Mesenteric fat pad (tissue), 1 donor: ENCODE measurements at regions not wholly inside any gene's neighbourhood (a gene's known extent, or its start where the extent isn't known, plus 50 kb on each side); places are given as distances from the start of the nearest gene placed in this dataset.

Experiments
- DNase-seq: peaks from one replicate; pipeline ENCODE4 v3.0.0-alpha.2; 2020; ENCODE audit warnings: low spot score
- donor health status: DM: yes; HTN: yes; CAD: no.

DNA sequence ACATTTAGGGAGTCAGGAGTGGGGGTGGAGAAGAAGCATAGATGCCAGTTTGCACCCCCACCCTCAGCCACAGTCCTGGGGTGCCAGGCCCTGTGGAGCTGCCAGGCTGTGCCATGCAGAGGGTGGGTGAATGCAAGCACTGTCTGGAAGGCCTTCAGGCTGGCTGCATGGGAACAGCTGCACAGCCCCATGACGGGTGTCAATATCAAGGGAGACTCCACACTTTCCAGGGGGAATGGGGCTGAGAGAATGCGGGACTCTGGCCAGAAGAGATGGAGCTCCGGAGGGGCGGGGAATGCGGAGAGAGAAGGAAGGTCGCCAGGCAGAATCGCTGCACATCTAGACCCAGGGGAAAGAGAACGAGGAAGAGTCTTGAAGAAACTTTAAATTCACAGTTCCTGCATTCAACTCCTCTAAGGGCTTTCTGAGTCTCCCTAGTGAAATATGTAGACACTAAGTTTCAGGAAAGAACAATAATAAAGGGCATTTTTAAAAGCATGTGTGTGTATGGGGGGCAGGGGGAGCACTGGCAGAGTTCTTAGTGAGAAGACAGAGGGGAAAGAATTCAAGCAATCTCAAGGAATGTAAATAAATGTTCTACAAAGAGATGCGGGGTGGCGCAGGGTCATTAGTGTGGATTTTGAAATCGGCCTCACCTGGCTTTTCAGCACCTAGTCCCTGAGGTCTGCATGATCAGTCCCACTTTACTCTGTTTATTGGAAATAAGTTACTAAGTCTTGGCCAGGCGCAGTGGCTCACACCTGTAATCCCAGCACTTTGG is 59.1 kb downstream of the BOD1 start:
- DNase-seq, result no peak

DNA sequence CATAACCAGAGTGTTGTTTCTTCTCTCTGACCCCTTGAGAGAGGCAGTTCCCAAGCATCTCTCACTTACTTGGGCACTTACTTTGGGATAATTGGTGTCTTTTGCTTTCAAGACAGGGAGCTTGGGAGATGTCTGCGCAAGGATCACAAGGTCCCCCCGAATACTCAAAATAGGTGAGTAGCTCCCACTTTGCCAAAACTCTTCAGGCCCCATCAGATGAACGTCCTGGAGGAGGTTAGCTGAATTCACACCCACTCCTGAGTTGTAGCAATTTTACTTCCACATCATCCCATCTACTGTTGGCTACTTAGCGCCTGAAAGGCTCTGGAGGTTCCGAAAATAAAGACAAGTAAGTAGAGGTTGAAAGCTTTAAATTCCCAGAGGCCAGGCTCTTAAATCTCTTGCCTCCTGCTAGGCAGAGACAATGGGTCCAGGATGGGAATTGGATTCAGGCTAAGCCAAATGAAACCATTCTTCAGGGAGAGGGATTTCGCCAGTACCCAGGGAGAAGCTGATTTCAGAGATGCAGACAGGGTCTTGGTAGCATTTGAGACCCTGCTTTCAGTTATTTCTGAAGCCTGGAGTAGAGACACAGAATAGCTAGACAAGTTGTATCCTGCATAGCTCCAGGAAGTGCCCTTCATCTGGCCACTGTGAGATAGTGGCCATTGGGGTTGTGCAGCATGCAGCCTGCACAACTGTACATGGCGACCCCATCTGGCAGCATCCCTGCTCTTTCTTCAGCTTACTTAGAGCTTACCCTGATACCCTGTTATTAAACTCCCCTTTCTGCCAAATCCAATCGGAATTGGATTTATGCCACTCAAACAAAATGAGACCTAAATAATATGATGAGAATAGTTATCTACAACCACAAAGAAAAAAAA is 60.1 kb downstream of the BOD1 start:
- DNase-seq, result no peak

DNA sequence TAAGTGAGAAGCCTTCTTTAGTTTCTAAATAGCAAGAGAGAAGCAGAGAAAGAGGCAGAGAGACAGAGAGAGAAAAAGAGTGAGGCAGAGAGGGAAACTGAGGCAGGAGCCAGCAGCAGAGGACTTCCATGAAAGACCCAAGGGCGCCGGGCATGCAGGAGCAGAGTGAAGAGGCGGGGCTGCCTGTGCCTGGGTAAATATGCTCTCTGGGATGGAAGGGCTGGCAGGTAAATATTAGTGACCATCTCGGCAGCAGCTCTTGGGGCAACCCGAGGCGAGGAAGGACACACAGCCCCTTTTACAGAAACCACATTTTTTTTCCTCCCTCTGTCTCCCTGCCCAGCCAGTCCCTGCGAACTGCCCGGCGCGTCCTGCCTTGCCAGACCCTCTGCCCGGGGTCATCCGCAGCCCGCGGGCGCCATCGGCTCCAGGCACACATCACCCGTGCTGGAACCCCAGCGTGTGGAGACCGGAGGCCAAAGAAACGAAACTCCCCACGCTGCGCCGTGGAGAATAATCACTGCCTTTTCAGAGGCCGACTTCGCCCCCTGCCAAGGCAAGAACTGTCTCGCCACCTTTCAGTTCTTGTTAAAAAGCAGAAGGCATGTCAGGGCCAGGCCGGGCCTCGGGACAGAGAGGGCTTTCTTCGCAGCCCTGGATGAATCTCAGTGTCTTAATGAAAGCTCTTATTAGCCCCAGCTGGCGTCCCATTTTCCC is 61.3 kb downstream of the BOD1 start:
- DNase-seq, result no peak

DNA sequence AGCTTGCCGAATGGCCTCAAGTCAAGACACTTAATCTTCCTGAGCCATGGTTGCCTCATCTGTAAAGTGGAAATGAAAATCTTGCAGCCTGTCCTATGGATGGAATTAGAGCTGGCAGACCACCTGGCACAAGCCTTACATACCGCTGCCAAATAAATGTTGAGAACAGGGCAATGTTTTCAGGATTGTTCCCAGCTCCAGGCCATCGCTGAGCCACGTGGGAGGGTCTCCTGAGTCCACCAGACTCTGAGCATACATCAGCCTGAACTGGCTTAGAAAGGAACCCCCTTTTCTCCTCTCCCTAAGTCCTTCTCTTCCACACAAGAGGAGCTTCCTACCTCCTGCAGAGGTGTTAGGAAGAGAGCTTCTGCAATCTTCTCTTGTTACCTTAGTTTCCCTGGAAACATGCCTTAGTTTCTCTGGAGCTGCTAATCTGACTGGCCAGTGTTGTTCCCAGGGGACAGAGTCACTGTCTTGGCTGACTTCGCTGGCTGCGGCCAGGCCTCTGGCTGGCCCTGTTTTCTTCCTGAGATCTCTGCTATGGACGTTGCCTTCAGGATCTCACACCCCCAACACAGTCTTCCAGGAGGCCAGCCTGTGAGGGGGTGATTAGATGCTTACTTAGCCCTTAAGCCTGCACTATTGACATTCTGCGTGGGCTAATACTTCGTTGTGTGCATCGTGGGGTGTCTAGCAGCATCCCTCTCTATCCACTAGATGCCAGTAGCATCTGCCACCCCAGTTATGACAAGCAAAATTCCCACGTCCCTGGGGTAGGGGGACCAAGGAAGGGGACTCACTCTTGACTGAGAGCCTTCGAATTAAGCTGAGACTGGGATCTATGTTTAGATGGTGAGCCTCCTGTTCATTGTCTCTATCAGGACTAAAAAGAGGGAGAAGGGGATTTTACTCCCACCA is 62.2 kb downstream of the BOD1 start:
- no peak for DNase-seq

DNA sequence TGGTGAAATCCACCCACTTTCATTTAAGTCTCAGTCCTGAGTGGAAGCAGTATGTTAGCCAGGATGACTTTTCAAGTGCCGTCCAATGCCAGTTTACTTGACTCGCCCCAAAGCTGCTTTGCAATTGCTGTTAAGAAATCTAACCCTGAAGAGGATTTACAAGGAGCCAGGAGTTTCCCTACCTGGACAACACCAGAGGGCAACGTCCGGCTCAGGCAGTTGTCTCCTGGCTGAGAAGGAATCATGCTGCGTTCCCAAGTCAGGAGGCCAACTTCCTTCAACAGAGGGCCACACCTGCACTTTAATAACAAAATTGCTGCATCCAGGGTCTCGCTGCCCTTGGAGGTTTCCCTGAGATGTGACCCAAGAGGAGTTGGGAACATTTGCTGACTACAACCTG is 65.8 kb downstream of the BOD1 start:
- no peak for DNase-seq

DNA sequence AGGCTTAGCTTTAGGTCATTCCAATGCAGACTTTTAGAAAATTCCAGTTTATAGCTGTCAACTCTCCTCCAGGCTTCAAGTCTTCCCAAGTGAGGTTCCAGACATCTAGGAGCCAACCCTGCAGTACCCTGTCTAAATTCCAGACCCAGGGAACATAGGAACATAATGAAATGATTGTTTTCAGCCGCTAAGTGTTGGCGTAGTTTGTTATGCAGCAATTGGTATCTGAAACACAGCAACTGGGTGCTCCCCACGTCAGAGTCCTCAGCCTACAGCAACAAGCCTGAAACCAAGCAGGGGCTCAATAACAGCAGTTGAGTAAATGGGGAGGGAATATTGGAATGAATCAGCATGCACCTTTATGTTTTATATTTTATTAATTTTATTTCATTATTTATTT is 66.8 kb downstream of the BOD1 start:
- no peak for DNase-seq

DNA sequence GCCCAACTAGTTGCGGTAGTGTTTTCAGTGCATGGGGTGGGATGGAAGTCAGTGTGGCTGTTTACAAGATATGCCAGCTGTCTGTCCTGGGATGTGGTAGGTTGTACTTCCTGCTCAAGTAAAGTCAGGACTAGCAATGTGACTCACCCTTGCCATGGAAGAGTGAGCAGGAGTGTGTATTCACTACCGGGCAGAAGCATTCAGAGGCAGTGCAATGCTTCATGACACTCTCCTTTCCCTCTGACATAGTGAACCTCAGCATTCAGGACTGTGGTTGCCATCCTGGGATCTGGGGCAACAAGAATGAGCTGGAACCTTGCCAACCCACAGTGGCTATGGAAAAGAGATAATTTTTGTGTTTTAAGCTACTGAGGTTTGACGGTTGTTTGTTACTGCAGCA is 68.9 kb downstream of the BOD1 start:
- no peak for DNase-seq

DNA sequence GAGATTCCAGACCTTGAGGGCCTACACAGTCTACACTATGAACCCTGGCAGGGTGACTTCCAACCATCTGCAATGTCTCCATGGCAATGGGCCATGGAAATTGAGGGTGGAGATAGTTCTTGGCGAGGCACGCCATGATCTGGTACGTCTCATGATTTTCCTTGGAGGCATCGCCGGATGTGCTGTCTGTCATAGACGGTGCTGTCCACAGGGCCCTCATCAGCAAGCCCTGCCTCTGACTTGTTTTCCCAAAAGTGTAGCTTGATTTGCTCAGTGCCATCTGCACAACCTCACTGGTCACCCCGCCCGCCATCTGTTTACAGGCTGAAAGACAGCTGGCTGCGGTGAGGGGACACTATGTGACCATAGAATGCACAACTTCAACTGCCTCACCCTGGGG is 73.5 kb downstream of the BOD1 start:
- no peak for DNase-seq

DNA sequence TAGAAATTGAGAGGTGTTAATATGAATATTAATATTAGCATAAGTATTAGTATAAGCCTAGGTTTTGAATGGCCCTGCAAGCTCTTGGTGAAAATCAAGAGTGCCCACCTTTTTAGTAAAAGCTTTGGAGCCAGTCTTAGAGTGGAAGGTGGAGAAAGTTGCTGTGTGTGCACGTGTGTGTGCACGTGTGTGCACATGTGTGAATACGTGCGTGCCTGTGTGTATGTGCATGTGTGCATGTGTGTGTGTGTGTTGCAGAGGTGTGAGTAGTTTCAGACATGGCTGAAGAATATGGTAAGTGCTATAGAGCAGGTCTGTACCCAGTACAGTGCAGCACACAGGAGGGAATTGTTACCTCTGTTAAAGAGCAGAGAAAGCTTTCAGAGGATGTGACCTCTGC is 74.3 kb downstream of the BOD1 start:
- no peak for DNase-seq

DNA sequence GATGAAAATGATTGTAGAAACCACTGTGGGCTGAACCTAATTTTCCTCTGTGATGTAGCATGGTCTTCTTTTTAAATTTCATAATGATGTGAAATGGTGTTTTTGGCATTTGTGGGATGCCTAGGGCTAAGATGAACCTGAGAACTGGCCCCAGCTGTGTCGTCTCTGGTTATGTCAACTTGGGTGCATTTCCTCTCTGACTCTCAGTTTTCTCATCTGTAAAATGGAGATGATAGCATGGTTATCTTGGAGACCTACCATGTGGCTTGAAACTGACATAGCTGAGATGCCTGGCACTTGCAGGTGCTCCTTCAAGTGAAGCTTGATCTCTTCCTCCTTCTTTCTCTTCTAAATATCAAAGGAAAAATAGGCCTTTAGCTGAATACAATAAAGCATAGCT is 77.8 kb downstream of the BOD1 start:
- DNase-seq, result no peak

DNA sequence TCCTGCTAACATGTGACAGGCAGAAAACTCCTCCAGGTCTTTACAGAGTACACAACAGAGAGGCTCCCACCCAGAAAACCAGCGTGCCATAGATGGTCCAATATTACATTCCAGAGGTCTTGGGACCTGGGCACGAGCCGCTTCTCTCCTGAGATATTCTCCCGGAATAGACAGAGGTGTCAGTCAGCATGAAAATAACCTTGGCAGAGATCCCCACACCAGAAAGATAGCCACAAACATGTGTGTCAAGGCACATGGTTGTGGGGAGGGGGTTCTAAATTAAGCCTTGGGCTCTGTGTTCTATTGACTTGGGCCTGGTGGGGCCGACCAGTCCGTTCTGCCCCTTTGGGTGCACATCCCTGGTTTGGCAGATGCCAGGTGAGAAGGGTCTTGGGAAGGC is 78.4 kb downstream of the BOD1 start:
- no peak for DNase-seq

DNA sequence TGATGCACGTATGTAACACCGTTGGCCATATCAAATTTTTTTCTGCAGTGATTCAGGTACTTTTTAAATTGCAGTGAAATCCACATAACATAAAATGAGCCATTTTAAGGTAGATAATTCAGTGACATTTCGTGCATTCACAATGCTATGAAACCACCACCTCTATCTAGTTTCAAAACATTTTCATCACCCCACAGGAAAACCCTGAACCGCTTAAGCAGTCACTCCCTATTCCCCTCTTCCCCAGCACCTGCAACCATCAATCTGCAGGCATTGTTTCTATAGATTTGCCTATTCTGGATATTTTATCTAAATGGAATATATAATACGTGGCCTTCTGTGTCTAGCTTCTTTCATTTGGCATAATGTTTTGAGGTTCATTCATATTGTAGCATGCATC is 79.2 kb downstream of the BOD1 start:
- no peak for DNase-seq

DNA sequence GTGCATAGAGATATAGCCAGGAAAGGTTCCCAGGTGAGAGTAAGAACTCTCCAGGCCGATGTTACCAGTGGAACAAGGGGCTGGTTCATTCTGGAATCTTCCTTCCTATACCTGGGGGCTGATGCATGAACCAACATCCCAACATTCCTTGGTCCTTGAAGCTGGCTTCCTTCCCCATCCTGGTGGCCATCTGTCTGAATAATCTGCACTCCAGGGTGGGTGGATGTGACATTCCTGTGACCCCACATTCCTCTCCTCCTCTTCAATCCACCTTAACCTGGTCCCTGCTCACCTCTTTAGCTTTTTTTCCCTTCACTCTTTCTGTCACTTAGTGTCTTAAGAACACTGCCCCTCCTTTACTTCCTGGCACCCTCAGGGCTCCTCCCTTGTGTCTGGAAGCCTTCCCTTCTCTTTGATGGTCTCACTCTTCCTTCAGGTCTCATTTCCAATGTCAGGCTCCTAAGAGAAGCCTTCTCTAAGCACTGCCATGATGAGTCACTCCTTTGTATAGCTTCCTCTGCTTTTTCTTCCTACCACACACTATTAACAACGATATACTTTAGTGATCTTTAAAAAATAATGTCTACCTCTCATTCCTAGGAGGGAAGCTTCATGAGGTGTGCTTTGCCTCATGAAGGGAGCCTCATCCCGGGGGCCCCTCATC is 80.3 kb downstream of the BOD1 start:
- no peak for DNase-seq

DNA sequence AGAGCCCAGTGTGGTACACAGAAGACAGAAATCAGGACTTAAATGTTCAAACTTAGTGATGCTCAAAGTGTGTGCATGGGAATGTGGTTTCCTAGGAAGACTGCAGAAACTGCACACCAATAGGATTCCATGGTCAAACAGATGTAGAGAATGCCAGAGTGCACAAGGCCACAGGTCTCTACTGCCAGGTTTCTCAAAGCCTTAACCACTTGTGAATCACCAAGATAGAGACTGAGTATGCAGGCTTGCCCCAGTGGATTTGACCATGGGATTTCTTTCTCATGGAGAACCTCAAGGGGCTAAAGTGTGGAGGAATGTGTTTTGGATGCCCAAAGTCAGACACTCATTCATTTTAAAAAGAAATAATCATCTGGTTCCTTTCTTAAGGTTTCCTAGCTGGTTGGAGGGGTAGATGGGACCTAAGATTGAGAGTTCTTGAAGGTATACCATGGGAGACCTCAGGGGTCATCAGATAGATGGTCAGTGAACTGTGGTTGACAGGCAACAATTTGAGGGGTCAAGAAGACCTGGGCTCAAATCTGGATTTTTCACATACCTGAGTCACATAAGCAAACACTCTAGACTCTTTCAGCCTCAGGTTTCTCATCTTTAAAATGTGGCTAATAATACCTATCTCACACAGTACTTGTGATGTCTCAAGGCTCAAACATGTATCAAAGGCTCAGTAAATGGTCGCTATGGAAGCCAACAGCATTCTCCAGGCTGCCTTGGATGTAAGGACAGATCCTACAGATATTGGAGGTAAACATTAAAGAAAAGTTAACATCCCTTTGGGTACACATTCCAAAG is 81.1 kb downstream of the BOD1 start:
- DNase-seq, result no peak

DNA sequence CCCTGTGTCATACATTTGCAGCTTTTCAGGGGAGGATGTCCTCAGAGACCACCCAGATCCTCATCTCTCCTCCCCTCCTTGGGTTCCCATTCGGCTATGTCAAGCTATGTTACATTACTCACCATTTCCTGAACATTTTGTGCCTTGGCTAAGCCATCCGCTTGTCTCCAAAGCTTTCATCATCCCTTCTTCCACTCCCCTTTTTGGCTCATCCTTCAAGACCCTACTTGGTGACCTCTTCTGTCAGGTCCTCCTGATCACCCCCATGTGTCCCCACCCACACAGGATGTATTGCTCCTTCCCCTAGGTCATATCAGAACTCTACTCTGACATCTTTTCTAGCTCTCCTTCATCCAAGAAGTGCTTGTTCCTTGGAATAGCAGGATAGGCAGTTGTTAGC is 81.8 kb downstream of the BOD1 start:
- DNase-seq, result no peak

DNA sequence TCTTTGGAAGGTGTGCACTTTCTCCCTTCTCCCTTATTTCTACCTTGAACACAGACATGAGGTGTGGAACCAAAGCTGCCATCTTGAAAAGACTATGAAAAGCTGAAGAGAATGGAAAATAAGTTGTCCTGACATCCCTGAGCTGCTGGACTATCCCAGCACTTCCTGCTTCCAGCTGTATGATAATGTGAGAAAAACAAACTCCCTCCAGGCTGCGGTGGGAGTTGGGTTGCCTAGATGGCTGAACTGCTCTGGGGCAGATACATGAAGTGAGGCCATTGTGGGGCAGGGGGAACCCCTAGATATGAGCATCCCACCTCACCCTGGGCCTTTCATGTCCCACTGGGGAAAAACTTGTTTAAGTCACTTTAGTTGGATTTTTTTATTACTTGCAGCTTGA is 82.4 kb downstream of the BOD1 start:
- DNase-seq, result no peak

DNA sequence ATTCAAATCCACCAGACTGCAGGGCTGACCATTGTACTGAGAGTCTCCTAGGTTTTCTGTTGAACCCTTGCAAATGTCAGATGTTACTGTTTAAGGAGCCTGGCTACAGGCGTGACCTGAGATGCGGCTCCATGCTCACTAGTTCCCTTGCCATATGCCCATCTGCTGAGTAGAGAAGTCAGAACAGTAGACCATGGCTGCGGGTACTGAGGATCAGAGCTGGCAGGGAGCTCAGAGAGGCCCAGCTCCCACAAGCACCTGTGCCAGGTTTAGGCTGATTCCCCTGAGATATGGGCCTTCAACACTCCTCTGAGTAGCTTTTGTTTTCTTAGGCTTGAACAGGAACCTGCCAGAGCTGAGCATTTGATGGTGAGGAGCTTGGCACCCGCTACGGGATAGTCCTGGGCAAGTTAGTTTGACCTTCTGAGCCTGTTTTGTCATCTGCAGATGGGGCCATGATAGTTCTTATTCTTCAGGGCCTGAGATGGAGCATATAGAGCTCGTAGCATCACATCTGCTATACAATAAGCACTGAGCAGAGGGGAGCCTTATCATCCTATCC is 83.7 kb downstream of the BOD1 start:
- no peak for DNase-seq

DNA sequence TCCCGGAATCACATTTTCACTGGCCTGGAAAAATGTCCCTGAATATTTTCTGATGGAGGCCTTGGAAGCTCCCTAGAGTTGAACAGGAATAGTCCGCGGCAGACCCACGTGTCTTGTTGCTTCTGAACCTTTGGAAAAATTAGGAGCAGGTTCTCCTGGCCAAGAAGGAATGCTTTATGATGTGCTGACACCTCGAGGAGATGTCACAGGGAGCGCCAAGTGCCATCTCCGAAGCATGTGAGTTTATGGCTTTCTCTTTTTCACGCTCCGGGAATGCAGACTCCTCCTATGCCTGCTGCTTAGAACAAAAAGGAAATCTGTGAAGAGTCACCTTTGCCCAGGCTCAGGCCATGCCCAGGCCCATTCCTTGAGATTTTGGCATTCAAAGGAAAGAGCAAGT is 84.6 kb downstream of the BOD1 start:
- no peak for DNase-seq

DNA sequence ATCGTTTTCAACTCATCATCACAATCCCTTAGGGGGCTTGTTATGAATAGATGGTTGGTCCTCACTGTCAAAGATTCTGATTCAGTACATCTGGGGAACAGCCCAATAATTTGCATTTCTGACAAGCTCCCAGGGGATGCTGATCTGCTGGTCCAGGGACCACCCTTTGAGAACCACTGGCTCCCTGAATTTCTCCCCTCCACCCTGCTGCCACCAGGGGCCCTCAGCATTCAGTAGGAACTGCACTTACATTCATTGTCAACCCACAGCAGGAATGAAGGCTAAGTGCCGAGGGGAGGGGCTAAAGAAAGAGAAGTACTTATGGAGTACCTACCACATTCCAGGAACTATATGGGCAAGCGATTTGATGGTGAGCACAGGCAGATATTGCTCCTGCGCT is 85.9 kb downstream of the BOD1 start:
- DNase-seq, result no peak
